ENCODE measurements at regions not wholly inside any gene's neighbourhood (a gene's known extent, or its start where the extent isn't known, plus 50 kb on each side); places are given as distances from the start of the nearest gene placed in this dataset.
"Not testable (repeated sequence)": the region's sequence is repeated elsewhere in the genome, so short reads cannot be mapped to it uniquely, and the experiment has no call there.

DNA sequence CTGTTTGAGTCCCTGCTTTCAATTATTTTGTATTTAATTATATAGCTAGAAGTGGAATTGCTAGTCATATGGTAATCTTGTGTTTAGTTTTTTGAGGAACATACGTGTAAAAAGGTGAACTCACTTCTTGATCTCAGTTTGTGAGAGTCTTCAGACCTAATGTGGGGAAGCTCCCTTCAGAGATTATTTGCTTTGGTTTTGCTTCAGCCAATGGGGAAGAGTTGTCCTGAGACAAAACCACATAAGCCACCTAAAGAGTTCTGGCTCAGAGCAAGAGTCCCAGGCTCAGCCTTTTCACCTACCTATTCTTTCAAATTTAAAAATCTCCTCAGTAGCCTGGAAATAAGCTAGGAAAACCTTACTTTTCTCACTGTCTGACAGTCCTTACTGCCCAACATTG lies 138.4 kb downstream of the UCK2 start:
- DNase-seq (ENCODE audit: low read depth in 4 of 4, low spot score in 3 of 4), result no peak

DNA sequence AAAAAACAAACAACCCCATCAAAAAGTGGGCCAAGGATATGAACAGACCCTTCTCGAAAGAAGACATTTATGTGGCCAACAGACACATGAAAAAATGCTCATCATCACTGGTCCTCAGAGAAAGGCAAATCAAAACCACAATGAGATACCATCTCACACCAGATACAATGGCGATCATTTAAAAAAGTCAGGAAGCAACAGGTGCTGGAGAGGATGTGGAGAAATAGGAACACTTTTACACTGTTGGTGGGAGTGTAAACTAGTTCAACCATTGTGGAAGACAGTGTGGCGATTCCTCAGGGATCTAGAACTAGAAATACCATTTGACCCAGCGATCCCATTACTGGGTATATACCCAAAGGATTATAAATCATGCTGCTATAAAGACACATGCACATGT lies 142.0 kb downstream of the UCK2 start:
- not testable (repeated sequence) for DNase-seq (ENCODE audit: low read depth in 4 of 4, low spot score in 3 of 4)

DNA sequence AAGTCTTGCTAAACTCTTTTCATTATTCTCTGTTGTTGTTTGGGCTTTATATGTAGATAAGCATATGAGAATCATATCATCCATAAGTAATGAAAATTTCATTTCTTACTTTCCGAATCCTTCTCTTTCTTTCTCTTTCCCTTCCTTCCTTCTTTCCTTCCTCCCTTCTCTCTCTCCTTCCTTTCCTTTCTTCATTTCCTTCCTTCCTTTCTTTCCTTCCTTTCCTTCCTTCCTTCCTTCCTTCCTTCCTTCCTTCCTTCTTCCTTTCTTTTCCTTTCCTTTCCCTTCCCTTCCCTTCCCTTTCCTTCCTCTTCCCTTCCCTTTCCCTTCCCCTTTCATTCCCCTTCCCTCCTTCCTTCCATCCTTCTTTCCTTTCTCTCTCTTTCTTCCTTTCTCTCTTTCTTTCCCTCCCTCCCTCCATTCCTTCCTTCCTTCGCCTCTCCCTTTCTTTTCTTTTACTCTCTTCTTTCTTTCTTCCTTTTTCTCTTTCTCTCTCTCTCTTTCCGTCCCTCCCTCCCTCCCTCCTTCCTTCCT lies 147.3 kb downstream of the UCK2 start:
- DNase-seq (ENCODE audit: low read depth in 4 of 4, low spot score in 3 of 4), result no peak

DNA sequence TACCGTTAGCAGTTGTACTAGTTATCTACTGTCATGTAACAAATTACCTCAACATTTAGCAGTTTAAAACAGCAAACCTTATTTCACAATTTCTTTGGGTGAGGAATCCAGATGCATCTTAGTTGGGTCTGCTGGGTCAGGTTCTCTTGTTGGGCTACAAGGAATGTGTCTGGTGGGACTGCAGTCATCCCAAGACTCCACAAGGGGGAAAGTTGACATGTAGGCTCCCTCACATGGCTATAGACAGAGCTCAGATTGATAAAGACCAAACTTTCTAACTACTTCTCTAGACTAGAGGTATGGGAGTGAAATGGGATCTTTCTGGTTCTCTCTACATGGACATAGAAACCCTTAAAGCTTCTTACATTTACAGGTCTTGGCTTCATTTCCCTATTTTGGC lies 160.9 kb downstream of the UCK2 start:
- no peak for DNase-seq (ENCODE audit: low read depth in 4 of 4, low spot score in 3 of 4)

DNA sequence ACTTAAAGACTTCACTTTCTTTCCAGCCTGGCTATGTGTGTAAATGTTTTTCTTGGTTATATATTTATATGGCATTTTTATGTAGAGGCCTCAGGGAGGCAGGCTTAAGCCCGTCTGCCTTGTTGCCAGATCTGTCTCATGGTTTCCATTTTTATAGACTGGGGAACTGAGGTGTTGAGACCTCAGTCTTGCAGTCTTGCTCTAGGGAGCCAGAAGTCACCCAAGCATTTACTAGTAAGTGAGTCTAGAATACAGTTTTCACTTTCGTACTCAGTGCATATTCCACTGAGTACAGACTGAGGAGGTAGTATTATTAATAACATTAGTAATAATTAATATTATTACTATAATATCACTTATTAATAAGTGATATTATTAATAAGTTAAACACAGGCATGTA lies 161.4 kb downstream of the UCK2 start:
- no peak for DNase-seq (ENCODE audit: low read depth in 4 of 4, low spot score in 3 of 4)

DNA sequence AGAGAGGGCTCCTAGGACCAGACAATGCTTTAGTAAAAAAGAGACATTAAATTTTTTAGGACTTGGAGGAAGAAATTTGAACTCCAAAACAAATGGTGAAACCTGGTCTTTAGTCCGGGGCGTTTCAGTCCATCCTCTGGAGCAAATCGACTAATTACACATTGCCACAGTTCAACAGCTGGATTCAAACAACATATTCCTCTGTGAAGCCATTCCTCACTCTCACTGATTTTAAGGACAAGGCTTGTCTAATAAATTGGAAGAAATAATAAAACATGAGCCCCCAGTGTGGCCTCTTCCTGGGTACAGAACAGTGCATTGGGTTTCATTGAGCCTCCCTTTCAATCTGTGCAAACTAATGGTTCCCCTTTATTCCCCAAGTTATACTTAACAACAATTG lies 165.1 kb downstream of the UCK2 start:
- no peak for DNase-seq (ENCODE audit: low read depth in 4 of 4, low spot score in 3 of 4)

DNA sequence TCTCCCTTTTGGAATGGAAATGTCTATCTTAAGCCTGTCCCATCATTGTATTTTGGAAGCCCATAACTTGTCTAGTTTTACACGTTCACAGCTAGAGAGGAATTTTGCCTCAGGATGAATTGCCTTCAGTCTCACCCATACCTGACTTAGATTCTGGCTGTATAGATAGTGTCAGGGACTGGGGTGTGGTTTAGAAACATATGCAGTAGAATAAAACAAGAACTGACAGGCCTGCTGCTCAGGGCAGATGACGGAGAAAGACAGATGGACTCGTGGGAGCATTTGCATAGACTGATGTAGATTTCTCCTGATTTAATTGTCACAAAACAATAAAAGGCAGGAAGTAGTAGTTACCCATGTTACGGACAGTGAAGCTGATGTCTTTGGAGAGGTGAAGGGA lies 166.7 kb downstream of the UCK2 start:
- DNase-seq (ENCODE audit: low read depth in 4 of 4, low spot score in 3 of 4), result no peak

DNA sequence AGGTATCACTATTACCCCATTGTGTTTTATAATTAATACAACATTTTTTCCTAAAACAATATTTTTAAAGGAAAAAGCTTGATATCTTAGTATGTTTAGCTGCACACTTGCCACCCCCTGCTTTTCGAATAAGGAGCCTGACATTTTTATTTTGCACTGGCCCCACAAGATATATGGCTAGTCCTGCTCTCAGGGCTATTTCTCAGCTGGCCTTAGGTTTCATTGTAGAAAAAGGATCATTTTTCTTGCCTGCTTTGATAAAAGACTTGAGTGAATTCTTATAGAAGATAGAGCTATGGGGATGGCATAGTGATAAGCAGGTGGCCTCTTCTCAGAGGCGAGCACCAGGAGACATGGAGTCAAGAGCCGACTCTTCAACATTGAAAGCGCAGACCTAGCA lies 167.0 kb downstream of the FAM78B start:
- DNase-seq (ENCODE audit: low read depth in 4 of 4, low spot score in 3 of 4), result peak in 1 of 4 donors; percentile 12

DNA sequence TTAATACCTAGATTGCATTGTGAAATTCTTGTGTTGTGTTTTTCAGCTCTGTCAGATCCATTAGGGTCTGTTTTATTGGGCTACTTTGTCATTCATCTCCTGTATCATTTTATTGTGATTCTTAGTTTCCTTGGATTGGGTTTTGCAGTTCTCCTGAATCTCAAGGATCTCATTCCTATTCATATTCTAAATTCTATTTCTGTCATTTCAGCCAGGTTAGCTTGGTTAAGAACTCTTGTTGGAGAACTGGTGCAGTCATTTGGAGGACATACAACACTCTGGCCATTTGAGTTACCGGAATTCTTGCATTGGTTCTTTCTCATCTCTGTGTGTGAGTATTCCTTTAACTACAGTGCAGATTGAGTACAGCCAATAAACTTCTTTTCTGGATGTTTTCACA lies 159.6 kb downstream of the FAM78B start:
- DNase-seq (ENCODE audit: low read depth in 4 of 4, low spot score in 3 of 4), result no peak

DNA sequence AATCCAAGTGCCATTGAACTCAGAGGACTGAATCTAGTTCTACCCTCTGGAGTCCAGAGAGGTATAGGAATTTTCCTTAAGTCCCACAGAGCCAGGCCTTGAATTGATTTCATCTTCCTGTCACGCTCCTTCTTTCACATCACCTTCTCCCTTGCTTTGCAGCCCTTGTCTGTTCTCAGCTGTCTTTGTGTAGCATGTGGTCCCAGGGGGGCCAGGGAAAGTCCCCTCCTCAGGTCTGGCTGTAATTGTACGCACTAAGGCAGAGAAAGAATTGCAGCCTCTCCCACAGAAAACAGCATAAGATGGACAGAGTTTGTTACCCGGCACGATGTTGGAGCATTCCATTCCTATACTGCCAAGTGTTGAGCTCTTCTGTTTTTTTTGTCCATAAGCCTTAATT lies 153.6 kb downstream of the FAM78B start:
- DNase-seq (ENCODE audit: low read depth in 4 of 4, low spot score in 3 of 4), result no peak

DNA sequence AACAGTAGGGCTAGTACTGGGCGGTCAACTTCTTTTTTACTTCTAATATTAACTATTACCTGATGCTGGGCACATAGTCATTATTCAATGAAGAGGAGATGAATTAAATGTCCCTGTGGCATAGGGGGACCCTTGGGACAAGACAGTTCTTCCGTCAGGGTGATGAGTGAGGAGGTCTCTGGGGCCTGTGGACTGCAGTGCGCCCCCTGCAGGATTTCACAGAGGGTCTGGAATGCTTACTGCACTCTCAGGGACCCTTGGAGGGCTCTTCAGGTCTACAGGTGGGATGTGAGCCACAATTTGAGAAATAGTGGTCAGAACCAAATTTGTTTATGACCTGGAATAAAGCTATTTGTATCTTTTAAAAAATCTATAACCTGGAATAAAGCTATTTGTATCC lies 149.4 kb downstream of the FAM78B start:
- no peak for DNase-seq (ENCODE audit: low read depth in 4 of 4, low spot score in 3 of 4)
